GM20431 (cell line): ENCODE measurements at regions not wholly inside any gene's neighbourhood (a gene's known extent, or its start where the extent isn't known, plus 50 kb on each side); places are given as distances from the start of the nearest gene placed in this dataset.

Source experiments
- in situ Hi-C: fragments of 300-500 bp; cut with MseI, MboI; formaldehyde crosslinking; loops from one replicate; pipeline ENCODE4 v1.15.0; 2020; ENCODE audit warnings: low sequenced_read_pairs; ENCODE audit not compliant: unreplicated experiment

DNA sequence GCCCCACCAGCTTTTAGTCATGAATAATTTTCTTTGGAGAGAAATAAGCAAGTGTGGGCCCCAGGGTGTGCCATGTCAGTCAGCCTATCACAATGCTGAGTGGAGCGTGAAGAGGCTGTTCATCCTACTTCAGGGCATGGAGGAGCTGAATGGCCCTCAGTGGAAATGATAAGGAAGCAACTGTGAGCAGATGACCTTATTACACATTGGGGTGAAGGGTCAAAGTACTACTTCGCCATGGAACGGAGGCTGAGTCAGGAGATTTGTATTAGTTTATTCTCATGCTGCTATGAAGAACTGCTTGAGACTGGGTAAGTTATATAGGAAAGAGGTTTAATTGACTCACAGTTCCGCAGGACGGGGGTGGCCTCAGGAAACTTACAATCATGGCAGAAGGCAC is 231.0 kb upstream of the ADAMTS16 start:
- in situ Hi-C loops: no loop called here

GRCh38 chr5:4911646-4912403 is 228.3 kb upstream of the ADAMTS16 start:
- in situ Hi-C loops: no loop called here

GRCh38 chr5:4921929-4922328 is 218.2 kb upstream of the ADAMTS16 start:
- in situ Hi-C loops: no loop called here

GRCh38 chr5:4924577-4924976 is 215.6 kb upstream of the ADAMTS16 start:
- in situ Hi-C loops: no loop called here

- in situ Hi-C loops: no loop called here
These were observed 213.0 kb upstream of the ADAMTS16 start for GRCh38 chr5:4927097-4927496.

DNA sequence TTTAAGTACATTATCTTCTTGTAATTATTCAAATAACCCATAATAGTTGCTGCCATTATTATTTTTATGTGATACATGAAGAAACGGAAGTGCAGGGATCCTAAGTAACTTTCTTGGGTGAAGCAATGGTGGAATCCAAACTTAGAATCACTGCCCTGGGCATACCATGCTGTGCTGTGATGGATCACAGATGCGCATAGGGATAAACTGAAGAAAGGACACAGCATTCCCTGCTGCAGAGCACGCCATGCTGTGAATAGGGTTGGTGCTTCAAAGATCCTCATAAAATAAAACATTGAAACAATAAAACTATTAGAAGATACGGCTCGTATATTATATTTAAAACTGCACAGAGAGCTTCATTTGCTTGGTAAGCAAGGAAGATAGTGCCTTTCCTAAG is 211.7 kb upstream of the ADAMTS16 start:
- in situ Hi-C loops: no loop called here

- in situ Hi-C loops: no loop called here
These were observed 211.0 kb upstream of the ADAMTS16 start for GRCh38 chr5:4929092-4929655.

GRCh38 chr5:4939042-4939781 is 200.9 kb upstream of the ADAMTS16 start:
- in situ Hi-C loops: no loop called here

DNA sequence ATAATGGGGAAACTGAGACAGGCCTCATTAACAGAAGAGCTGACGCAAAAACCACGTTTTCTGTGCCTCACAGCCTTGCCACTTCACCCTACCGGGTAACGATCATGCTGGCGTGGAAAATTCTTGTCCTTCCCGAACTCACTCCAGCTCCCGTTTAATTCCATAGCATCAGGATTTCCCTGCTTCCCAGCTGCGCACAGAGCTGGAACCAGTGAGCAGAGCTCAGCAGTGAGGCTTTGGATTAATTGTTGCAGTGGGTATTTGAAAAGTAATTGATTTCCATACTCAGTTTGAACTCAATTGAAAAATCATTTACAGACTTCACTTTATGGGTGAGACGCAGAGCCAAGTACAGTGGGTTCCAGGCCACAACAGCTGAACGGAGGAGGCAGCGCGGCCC is 199.0 kb upstream of the ADAMTS16 start:
- in situ Hi-C loops: no loop called here

DNA sequence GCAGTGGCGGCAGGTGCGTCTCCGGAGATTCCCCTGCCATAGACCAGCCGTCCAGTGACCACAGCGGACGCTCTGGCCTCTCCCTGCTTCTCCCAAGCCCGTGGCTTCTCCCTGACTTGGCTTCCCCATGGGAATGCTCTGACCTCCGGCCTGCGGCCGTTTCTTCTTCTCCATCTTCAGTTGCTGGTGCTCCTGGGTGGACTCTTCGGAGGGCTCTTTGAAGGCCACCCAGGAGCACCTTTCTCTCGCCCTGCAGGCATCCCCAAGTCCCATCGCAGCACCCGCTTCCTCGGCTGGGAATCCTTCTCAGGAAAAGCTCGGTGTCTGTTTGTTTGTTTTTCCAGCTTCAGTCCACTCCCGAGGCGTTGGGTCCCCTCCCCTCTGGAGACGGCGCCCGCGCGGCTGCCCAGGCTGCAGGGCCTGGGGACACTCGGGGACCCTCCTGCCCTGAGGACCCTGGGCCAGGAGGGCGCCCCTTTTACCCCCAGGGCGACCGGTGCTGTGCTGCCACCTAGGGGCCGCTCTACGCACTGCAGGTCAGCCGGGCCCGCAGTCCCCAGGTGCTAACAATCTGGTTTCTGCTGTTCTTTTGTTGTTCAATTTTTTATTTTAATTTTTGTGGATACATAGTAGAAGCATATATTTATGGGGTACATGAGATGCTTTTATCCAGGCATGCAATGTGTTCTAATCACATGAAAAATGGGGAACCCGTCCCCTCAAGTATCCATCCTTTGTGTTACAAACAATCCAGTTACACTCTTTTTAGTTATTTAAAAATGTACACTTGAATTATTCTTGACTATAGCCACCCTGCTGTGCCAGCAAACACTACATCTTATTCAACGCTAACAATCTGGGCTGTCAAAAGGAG is 197.9 kb upstream of the ADAMTS16 start:
- in situ Hi-C loops: no loop called here

DNA sequence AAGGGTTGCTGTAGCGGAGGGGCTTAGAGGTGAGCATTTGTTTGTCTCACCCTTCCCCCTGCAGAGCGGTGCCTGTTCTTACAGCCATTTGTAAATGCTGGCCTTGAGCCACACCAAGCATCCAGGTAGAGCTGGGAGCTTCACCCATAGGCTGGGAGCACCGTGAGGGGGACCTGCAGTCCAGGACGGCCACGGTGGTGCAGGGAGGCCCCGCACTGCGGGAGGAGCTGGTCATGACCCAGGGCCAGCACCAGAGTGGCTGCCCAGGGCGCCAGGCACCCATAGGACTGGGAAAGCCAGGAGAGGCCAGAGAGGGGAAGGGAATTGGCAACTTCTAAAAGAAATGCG is 197.3 kb upstream of the ADAMTS16 start:
- in situ Hi-C loops: no loop called here

DNA sequence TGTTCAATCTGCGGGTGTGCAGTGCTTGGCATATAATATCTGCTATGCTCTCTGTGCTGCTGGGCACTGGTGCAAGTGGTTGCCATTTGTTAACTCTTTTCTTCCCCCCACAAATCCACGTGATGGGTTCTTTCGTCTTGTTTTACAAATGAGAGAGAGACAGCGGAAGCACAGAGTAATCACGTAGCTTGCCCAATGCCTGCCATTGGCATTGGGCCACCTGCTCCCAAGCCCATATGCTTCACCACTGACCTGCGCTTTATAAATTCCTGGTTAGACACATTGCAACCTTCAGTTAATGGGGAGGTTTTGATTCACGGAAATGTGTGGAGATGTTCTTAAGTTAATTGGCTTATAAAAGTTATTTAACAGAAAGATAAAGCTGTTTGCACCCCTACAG is 194.8 kb upstream of the ADAMTS16 start:
- in situ Hi-C loops: no loop called here

GRCh38 chr5:4947106-4947505 is 193.0 kb upstream of the ADAMTS16 start:
- in situ Hi-C loops: no loop called here

DNA sequence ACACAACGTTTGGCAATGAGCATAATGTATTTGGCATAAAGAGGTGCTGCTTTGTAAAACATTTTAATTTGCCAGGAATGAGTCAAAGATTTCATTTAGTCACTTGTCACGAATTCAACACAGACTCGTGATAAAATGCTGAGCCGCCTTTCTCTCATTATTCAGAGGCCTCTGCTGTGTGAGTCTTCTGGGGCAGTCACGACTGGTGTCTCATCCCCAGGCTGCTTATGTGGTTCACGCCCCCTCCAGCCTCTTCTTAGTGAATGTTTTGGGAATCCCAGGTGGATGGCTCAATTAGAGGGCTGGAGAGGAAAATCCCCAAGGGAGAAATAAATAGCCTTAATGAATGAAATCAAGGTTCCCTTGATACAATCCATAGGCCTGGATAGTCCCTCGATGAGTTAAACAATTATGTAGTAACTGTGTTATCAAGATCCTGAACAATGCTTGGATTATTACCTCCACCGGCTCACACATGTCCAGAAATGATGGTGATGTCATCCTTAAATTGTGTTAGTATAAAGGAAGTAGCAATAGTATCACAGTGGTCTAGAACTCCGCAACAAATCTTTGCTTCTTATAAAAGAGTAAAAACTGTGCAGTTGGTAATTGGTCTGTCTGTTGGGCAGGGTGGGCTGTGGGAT is 192.1 kb upstream of the ADAMTS16 start:
- in situ Hi-C loops: no loop called here

DNA sequence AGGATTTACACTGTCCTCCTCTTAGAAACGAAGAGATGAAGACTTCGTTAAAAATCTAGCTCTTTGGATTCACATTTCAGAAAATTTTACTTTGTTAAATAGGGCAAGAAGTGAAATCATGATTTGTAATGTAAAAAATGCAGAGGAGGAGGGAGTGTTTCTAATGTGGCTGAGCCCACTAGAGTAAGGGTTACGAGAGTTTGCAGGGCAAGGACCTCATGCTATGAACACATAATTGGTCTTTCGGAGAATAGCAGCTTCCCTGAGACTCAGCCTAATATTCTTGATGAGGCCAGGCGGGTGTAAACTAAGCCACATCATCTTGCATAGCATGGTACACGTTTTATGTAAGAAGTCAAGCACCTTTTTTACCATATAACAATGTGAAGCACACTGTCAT is 191.0 kb upstream of the ADAMTS16 start:
- in situ Hi-C loops: no loop called here

DNA sequence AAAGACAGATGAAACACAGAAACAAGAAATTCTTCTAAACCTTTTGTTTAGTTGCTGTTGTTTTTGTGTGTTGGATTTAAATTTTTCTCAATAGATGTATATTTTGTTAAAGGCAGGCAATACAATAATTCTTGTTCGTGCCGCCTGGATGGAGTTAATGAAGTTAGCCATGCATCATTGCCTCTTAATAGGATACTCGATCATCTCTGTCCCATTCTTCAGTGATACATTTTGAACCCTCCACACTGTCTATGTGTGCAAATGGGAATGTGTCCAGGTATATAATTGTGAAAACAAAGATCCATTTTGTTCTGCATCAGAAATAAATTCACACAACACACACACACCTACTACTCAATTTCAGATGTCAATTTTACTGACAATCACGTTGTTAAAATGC is 186.6 kb upstream of the ADAMTS16 start:
- in situ Hi-C loops: no loop called here

DNA sequence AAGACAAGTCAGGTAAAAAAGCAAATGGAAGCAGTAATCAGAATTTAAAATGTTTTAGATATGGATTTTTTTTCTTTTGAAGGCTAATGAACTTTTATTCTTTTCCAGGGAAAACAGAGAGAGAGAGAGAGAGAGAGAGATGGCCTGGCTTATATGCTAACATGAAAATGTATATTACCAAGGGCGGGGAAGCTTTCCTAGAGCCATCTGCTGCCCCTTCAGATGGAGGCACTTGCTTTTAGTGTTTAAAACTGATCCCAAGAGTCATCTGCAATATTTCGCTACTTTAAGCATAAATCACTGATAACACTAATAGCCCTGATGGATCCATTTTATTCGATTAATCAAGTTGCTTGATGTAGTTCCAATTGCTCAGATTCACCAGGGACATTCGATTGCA is 186.1 kb upstream of the ADAMTS16 start:
- in situ Hi-C loops: no loop called here

DNA sequence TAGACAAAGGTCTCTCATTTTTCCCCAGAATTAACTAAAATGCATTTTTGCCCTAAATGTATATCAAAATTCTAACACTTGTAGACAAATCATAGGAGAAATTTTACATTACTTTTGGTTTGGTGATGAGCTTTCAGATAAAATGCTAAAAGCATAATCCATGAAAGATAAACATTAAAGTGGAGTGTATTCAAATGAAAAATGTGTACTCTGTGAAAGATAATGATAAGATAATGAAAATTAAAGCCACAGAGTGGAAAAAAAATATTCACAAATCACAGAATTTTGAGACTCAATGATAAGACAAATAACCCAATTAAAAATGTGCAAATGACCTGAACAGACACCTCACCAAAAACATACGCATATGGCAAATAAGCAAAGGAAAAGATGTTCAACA is 176.9 kb upstream of the ADAMTS16 start:
- in situ Hi-C loops: no loop called here

DNA sequence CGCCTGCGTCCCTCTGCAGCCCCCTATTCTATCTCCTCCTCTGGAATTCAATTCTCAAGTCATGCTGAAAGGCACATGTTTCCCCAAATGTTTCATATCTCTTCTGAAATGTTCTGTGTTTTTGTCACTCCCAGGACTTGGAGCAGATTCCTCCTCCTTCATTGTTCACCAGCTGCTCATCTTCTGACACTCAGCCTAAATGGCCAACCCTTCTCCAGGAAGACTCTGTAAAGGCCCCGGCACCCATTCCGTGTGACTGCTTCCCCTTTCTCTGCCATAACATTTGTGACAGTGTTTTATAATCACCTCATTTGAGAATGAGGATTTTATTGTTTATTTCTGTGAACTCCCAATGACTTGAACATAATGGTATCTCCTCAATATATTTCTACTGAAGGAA is 170.8 kb upstream of the ADAMTS16 start:
- in situ Hi-C loops: no loop called here

- in situ Hi-C loops: no loop called here
These were observed 170.0 kb upstream of the ADAMTS16 start for GRCh38 chr5:4970171-4970570.
